Prostate gland (tissue), 2 donors: ENCODE measurements at regions not wholly inside any gene's neighbourhood (a gene's known extent, or its start where the extent isn't known, plus 50 kb on each side); places are given as distances from the start of the nearest gene placed in this dataset.

Source experiments
- POLR2AphosphoS5 ChIP-seq: sonication (generic); formaldehyde crosslinking; IDR thresholded peaks from one replicate; pipeline ENCODE4 v1.6.1; 2017; ENCODE audit warnings: antibody characterized with exemption
- TF ChIP-seq, protein P1 (sequence below), 4 experiments: fragments of 200-600 bp in 2 of 4; fragments of 450-650 bp in 2 of 4; sonication (generic) in 2 of 4; IDR thresholded peaks; 1 replicate in 3 of 4; 2 replicates in 1 of 4; pipeline ENCODE4 v1.5.1; 2016 to 2019; ENCODE audit warnings: antibody characterized with exemption in 4 of 4, mild to moderate bottlenecking in 2 of 4, moderate library complexity in 2 of 4

DNA sequence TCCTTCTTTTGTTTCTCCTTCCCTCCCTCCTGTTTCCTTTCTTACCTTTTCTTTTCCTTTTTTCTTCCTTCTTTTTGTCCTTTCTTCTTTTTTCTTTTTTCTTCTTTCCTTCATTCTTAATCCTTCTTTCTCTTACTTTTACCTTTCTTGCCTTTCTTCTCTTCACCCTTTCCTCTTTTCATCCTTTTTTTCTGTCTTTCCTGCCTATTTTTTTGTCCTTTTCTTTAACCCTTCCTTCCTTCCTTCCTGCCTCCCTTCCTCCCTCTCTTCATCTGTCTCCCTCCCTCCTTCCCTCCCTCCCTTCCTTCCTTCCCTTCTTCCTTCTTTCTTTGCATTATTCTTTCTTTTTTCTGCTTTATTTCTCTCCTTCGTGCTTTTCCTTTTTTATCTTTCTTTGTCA lies 160.7 kb downstream of the AXIN2 start:
- TF ChIP-seq, protein P1, sequence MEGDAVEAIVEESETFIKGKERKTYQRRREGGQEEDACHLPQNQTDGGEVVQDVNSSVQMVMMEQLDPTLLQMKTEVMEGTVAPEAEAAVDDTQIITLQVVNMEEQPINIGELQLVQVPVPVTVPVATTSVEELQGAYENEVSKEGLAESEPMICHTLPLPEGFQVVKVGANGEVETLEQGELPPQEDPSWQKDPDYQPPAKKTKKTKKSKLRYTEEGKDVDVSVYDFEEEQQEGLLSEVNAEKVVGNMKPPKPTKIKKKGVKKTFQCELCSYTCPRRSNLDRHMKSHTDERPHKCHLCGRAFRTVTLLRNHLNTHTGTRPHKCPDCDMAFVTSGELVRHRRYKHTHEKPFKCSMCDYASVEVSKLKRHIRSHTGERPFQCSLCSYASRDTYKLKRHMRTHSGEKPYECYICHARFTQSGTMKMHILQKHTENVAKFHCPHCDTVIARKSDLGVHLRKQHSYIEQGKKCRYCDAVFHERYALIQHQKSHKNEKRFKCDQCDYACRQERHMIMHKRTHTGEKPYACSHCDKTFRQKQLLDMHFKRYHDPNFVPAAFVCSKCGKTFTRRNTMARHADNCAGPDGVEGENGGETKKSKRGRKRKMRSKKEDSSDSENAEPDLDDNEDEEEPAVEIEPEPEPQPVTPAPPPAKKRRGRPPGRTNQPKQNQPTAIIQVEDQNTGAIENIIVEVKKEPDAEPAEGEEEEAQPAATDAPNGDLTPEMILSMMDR (IDR thresholded peaks at IDR 0.05): no peak
- no peak for TF ChIP-seq POLR2AphosphoS5
